ENCODE measurements at regions not wholly inside any gene's neighbourhood (a gene's known extent, or its start where the extent isn't known, plus 50 kb on each side); places are given as distances from the start of the nearest gene placed in this dataset.

DNA sequence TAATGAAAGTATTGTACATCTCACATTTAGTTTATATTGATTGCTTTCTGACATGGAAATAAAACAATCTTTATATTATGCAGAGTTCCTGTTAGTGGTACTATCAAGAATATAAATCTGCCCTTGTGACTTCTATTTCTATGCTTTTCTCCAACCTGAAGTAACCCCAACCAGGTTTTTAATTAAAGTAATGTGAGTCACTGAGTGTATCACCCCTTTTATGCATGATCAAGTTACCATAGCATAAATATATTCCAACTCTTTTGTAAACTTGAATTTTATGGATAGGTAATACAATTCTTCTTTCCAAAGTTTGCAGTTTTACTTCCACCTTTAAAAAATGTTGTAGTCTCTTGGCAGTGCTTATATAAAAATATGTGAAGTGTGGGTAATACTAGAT lies 532.3 kb downstream of the USP25 start:
- H3K36me3 Mint-ChIP-seq (ENCODE audit: insufficient read depth, unreplicated experiment): no peaks in the 10 kb centered on the region
- TF ChIP-seq, protein P1, sequence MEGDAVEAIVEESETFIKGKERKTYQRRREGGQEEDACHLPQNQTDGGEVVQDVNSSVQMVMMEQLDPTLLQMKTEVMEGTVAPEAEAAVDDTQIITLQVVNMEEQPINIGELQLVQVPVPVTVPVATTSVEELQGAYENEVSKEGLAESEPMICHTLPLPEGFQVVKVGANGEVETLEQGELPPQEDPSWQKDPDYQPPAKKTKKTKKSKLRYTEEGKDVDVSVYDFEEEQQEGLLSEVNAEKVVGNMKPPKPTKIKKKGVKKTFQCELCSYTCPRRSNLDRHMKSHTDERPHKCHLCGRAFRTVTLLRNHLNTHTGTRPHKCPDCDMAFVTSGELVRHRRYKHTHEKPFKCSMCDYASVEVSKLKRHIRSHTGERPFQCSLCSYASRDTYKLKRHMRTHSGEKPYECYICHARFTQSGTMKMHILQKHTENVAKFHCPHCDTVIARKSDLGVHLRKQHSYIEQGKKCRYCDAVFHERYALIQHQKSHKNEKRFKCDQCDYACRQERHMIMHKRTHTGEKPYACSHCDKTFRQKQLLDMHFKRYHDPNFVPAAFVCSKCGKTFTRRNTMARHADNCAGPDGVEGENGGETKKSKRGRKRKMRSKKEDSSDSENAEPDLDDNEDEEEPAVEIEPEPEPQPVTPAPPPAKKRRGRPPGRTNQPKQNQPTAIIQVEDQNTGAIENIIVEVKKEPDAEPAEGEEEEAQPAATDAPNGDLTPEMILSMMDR (IDR thresholded peaks at IDR 0.05; ENCODE audit: unreplicated experiment): no peak
- CTCF ChIA-PET: no interaction called here
- intact Hi-C loops (cut with micrococcal nuclease; ENCODE audit: unreplicated experiment): no loop called here
- no peak overlapping the region for H3K4me3 Mint-ChIP-seq (ENCODE audit: low read depth, unreplicated experiment)
- H3K4me1 Mint-ChIP-seq (ENCODE audit: low read depth, unreplicated experiment): no peaks in the 10 kb centered on the region
- BruUV-seq (replicated peaks): no TSS peak
- H3K27ac Mint-ChIP-seq (ENCODE audit: unreplicated experiment): no peak overlapping the region
- H3K27me3 Mint-ChIP-seq (ENCODE audit: unreplicated experiment): no peaks in the 10 kb centered on the region
- DNase-seq: no peak
- no peaks in the 10 kb centered on the region for H3K9me3 Mint-ChIP-seq (ENCODE audit: low read depth, unreplicated experiment)

DNA sequence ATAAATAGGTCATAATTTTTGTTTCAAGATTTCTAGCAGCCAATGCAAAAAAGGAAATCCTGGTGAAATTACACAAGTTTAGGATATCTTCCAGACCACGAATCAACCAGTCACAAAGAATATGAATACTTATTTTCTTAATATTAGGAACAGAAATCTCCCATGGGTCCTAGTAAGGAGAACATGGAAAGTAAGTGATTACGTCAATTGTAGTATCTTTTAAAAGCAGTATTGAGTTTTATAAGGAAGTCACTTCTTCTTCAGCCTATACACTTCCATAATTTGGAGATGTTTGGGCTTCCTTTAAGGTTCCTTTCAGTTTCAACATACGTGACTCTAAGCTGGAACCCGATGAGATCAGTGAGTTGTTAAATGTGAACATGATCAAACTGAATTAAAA lies 534.5 kb downstream of the USP25 start:
- Mint-ChIP-seq H3K27me3 (ENCODE audit: unreplicated experiment) (no peaks in the 10 kb centered on the region), H3K27ac (ENCODE audit: unreplicated experiment) (no peak overlapping the region), H3K4me3 (ENCODE audit: low read depth, unreplicated experiment) (no peak overlapping the region), H3K36me3 (ENCODE audit: insufficient read depth, unreplicated experiment) (no peaks in the 10 kb centered on the region), H3K9me3 (ENCODE audit: low read depth, unreplicated experiment) (no peaks in the 10 kb centered on the region), H3K4me1 (ENCODE audit: low read depth, unreplicated experiment) (no peaks in the 10 kb centered on the region)
- no peak for DNase-seq
- TF ChIP-seq, protein P1 (IDR thresholded peaks at IDR 0.05; ENCODE audit: unreplicated experiment): no peak
- intact Hi-C loops (cut with micrococcal nuclease; ENCODE audit: unreplicated experiment): no loop called here
- no TSS peak for BruUV-seq (replicated peaks)
- CTCF ChIA-PET: no interaction called here

DNA sequence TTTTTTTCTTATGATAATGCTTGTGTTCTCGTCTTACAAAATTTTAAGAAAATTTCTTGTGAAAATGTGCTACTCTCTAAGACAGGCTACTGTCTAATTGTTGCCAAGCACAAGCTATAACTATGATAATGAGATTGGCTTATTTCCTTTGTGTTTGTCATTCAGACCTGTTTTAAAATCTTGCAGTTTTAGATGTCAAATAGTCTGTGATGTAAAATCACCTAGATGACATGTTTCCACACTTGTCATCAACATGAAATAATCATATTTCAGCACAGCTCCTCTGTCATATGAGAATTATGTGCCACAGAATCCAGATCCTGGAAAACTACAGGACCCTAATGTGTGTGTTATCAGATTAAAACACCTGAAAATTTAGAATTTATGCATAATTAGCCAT lies 539.7 kb downstream of the USP25 start:
- Mint-ChIP-seq H3K4me3 (ENCODE audit: low read depth, unreplicated experiment) (no peak overlapping the region), H3K27me3 (ENCODE audit: unreplicated experiment) (no peaks in the 10 kb centered on the region), H3K36me3 (ENCODE audit: insufficient read depth, unreplicated experiment) (no peaks in the 10 kb centered on the region), H3K27ac (ENCODE audit: unreplicated experiment) (no peak overlapping the region), H3K4me1 (ENCODE audit: low read depth, unreplicated experiment) (no peaks in the 10 kb centered on the region), H3K9me3 (ENCODE audit: low read depth, unreplicated experiment) (no peaks in the 10 kb centered on the region)
- CTCF ChIA-PET: no interaction called here
- no peak for DNase-seq
- BruUV-seq (replicated peaks): no TSS peak
- TF ChIP-seq, protein P1 (IDR thresholded peaks at IDR 0.05; ENCODE audit: unreplicated experiment): no peak
- intact Hi-C loops (cut with micrococcal nuclease; ENCODE audit: unreplicated experiment): no loop called here

DNA sequence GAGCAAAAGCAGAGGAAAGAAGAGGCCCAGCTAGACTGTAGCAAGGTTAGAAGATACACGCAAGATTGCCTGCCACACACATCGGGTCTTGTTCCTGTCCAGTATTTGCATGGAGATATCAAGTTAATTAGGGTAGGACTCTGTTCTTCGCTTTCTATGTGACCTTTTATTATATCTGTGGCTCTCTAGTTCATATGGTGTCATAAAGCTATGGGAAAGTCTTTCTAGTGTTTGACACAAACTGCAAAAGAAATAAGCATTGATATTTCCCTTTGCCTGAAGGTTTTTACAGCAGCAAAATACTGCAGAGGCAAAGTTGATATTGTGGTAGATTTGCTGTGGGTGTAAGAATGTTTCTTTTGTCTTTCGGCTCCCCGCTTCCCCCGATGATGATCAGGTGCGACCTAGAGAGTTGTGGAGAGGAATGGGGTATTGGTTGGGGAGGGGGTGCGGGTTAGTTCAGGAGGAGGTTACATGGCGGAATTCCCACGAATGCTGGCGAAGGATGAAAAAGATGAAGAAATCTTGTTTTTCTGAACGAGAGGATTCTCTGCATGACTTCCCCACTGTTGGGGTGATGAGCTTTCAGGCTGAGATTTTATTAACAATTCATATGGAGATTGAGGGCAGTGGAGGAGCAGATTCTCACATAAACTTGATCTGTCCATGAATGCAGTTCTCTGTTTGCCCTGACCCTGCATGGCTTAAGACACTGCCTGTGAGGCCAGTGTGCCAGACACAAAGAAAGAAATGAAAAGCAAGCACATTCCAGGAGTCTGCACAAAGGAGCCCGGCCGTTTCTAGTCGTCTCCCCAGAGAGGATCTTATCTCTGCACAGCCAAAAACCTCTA lies 550.2 kb downstream of the USP25 start:
- DNase-seq: no peak
- Mint-ChIP-seq H3K27ac (ENCODE audit: unreplicated experiment) (no peak overlapping the region), H3K36me3 (ENCODE audit: insufficient read depth, unreplicated experiment) (no peaks in the 10 kb centered on the region), H3K9me3 (ENCODE audit: low read depth, unreplicated experiment) (no peaks in the 10 kb centered on the region), H3K4me1 (ENCODE audit: low read depth, unreplicated experiment) (no peaks in the 10 kb centered on the region), H3K4me3 (ENCODE audit: low read depth, unreplicated experiment) (no peak overlapping the region), H3K27me3 (ENCODE audit: unreplicated experiment) (no peaks in the 10 kb centered on the region)
- intact Hi-C loops (cut with micrococcal nuclease; ENCODE audit: unreplicated experiment): no loop called here
- BruUV-seq (replicated peaks): no TSS peak
- CTCF ChIA-PET: no interaction called here
- TF ChIP-seq, protein P1 (IDR thresholded peaks at IDR 0.05; ENCODE audit: unreplicated experiment): no peak
